Astrocyte (in vitro differentiated cells and primary cell): ENCODE measurements at regions not wholly inside any gene's neighbourhood (a gene's known extent, or its start where the extent isn't known, plus 50 kb on each side); places are given as distances from the start of the nearest gene placed in this dataset.

Experiments
- EZH2 ChIP-seq: IDR thresholded peaks from 2 replicates; pipeline ENCODE4 v1.6.1; 2012; ENCODE audit warnings: mild to moderate bottlenecking, low read length, inconsistent platforms; ENCODE audit not compliant: insufficient read depth
- TF ChIP-seq, protein P1 (sequence below): IDR thresholded peaks from 2 replicates; pipeline ENCODE4 v1.5.1; 2011; ENCODE audit warnings: low read depth, mild to moderate bottlenecking, inconsistent platforms, low read length, moderate library complexity; ENCODE audit not compliant: insufficient read depth

DNA sequence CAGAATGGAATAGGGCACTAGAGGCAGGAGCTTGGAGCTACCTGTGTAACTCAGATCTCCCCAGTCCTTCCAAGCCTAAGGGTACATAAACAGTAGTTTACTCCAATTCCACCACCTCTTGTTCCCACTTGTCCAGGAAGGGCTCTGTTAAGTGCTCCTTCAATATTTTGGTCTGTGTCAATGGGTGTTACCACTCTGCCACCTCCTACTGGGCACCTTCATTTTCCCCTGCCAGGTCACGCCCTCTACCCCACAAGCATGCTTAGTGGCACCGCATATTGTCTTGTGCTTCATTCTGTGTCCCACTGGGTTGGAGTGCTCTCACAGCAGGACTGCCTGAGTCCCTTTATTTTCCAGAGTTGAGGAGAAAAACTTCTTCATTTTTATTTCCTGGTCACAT, 459.8 kb downstream of the ARHGEF28 start:
- TF ChIP-seq, protein P1, sequence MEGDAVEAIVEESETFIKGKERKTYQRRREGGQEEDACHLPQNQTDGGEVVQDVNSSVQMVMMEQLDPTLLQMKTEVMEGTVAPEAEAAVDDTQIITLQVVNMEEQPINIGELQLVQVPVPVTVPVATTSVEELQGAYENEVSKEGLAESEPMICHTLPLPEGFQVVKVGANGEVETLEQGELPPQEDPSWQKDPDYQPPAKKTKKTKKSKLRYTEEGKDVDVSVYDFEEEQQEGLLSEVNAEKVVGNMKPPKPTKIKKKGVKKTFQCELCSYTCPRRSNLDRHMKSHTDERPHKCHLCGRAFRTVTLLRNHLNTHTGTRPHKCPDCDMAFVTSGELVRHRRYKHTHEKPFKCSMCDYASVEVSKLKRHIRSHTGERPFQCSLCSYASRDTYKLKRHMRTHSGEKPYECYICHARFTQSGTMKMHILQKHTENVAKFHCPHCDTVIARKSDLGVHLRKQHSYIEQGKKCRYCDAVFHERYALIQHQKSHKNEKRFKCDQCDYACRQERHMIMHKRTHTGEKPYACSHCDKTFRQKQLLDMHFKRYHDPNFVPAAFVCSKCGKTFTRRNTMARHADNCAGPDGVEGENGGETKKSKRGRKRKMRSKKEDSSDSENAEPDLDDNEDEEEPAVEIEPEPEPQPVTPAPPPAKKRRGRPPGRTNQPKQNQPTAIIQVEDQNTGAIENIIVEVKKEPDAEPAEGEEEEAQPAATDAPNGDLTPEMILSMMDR, result no peak
- no peak for TF ChIP-seq EZH2
